K562 (cell line): ENCODE measurements at regions not wholly inside any gene's neighbourhood (a gene's known extent, or its start where the extent isn't known, plus 50 kb on each side); places are given as distances from the start of the nearest gene placed in this dataset.

Experiments
- ATAC-seq: fragments of 200-7000 bp; cut with Tn5 transposase; 3 replicates; pipeline ENCODE4 v1.9.1; 2020; ENCODE audit warnings: moderate library complexity
- BruUV-seq: library from RNA; stranded (reverse); fragments of 400-500 nt; replicated peaks from 2 replicates; lab custom pipeline; 2021; lab: Mats Ljungman, UMichigan
- CTCF ChIA-PET: fragments of 300-600 bp; formaldehyde crosslinking; extraction: SDS; loops from one replicate; lab custom pipeline; 2021; ENCODE audit warnings: low intra/inter-chr PET ratio; lab: Yijun Ruan, JAX
- POLR2A ChIA-PET: fragments of 300-600, 350-650 bp; sonication (Branson Sonifier 250); formaldehyde crosslinking; extraction: SDS; loops from one replicate; lab custom pipeline; 2021; ENCODE audit warnings: antibody characterized with exemption, inconsistent platforms; lab: Yijun Ruan, JAX
- DNase-seq, 4 experiments: peaks; one replicate each; pipeline versions ENCODE4 v3.0.0 to v3.0.0-alpha.2; 2011 to 2018; ENCODE audit warnings: low spot score in 3 of 4, mixed read lengths in 3 of 4; ENCODE audit errors: extremely low read depth in 1 of 4
- FAIRE-seq: peaks from 2 replicates; lab custom pipeline; 2011; peaks lifted over from hg19 to GRCh38; lab: Jason Lieb, UNC
- H2AFZ ChIP-seq: 2 replicates; pipeline ENCODE4 v1.6.0; 2011; ENCODE audit warnings: low read depth, low read length, control low read depth, inconsistent platforms
- H3K27ac ChIP-seq: fragments of 200-600 bp; 3 replicates; pipeline ENCODE4 v1.8.0; 2011; ENCODE audit warnings: low read depth, mild to moderate bottlenecking, control low read depth, inconsistent platforms, low read length, moderate library complexity, mixed read lengths; ENCODE audit errors: extremely low read depth
- H3K27me3 ChIP-seq, 2 experiments: fragments of 300-600 bp in 1 of 2; 2 replicates in 1 of 2; 3 replicates in 1 of 2; pipeline versions ENCODE4 v1.6.0 to v1.8.0; 2011; ENCODE audit warnings: inconsistent platforms in 2 of 2, low read length in 2 of 2, mild to moderate bottlenecking in 1 of 2, mixed read lengths in 1 of 2, moderate library complexity in 1 of 2; ENCODE audit not compliant: control insufficient read depth in 2 of 2, insufficient read depth in 2 of 2
- H3K36me3 ChIP-seq: fragments of 300-600 bp; 3 replicates; pipeline ENCODE4 v1.8.0; 2011; ENCODE audit warnings: mild to moderate bottlenecking, low read length, inconsistent platforms; ENCODE audit not compliant: control insufficient read depth, insufficient read depth
- H3K4me1 ChIP-seq, 2 experiments: fragments of 200-600 bp in 1 of 2; replicated peaks in 1 of 2; 2 replicates in 1 of 2; 3 replicates in 1 of 2; pipeline versions ENCODE4 v1.5.1 to v1.8.0; 2011; ENCODE audit warnings: inconsistent platforms in 2 of 2, low read length in 2 of 2, mild to moderate bottlenecking in 1 of 2, mixed read lengths in 1 of 2, moderate library complexity in 1 of 2; ENCODE audit not compliant: control insufficient read depth in 2 of 2, insufficient read depth in 2 of 2
- H3K4me2 ChIP-seq: 2 replicates; pipeline ENCODE4 v1.6.1; 2011; ENCODE audit warnings: low read length, control low read depth, inconsistent platforms, mixed read lengths; ENCODE audit not compliant: insufficient read depth
- H3K4me3 ChIP-seq: fragments of 200-600 bp; sonication (generic), shearing (Covaris generic); 2 replicates; pipeline ENCODE4 v1.5.1; 2016; ENCODE audit warnings: control low read depth, inconsistent platforms
- H3K79me2 ChIP-seq: fragments of 200-600 bp; 3 replicates; pipeline ENCODE4 v1.8.0; 2011; ENCODE audit warnings: low read length, inconsistent platforms; ENCODE audit not compliant: control insufficient read depth, insufficient read depth
- H3K9ac ChIP-seq, 2 experiments: 2 replicates each; pipeline versions ENCODE4 v1.6.0 to v1.6.1; 2011; ENCODE audit warnings: low read depth in 2 of 2, low read length in 2 of 2, control low read depth in 1 of 2, inconsistent platforms in 1 of 2, mild to moderate bottlenecking in 1 of 2, mixed read lengths in 1 of 2; ENCODE audit not compliant: insufficient read depth in 1 of 2
- H3K9me1 ChIP-seq: one replicate; pipeline ENCODE4 v1.6.0; 2011; ENCODE audit warnings: inconsistent platforms, mild to moderate bottlenecking, low read length, moderate library complexity; ENCODE audit not compliant: control insufficient read depth, insufficient read depth
- H3K9me3 ChIP-seq: replicated peaks from 2 replicates; pipeline ENCODE4 v1.5.1; 2011; ENCODE audit warnings: low read depth, low read length, inconsistent platforms; ENCODE audit not compliant: control insufficient read depth, insufficient read depth
- H4K20me1 ChIP-seq: replicated peaks from 2 replicates; pipeline ENCODE4 v1.6.1; 2011; ENCODE audit warnings: low read length, inconsistent platforms, mixed read lengths; ENCODE audit not compliant: control insufficient read depth, insufficient read depth
- ARNT ChIP-seq, 2 experiments: fragments of 450-650 bp; IDR thresholded peaks; 2 replicates each; pipeline ENCODE4 v1.6.1; 2016; ENCODE audit warnings: mild to moderate bottlenecking in 1 of 2
- DMBX1 ChIP-seq: fragments of 250-450 bp; sonication (Bioruptor Pico); IDR thresholded peaks from 2 replicates; pipeline ENCODE4 v1.8.0; 2022; ENCODE audit warnings: inconsistent platforms, mild to moderate bottlenecking, moderate library complexity, borderline replicate concordance
- GABPB1 ChIP-seq: sonication (generic); formaldehyde crosslinking; IDR thresholded peaks from 2 replicates; pipeline ENCODE4 v1.8.0; 2022; ENCODE audit warnings: mild to moderate bottlenecking, missing genetic modification reagents
- NR2C1 ChIP-seq, 2 experiments: fragments of 450-650 bp; IDR thresholded peaks; 2 replicates each; pipeline ENCODE4 v1.6.1; 2017; ENCODE audit warnings: mild to moderate bottlenecking in 2 of 2, antibody characterized with exemption in 1 of 2, inconsistent platforms in 1 of 2, missing compliant biosample characterization in 1 of 2, missing genetic modification characterization in 1 of 2
- NUFIP1 ChIP-seq: fragments of 450-650 bp; IDR thresholded peaks from 2 replicates; pipeline ENCODE4 v1.6.1; 2018; ENCODE audit not compliant: partially characterized antibody
- PHF20 ChIP-seq: fragments of 450-650 bp; IDR thresholded peaks from 2 replicates; pipeline ENCODE4 v1.6.1; 2018; ENCODE audit not compliant: partially characterized antibody
- ZNF175 ChIP-seq: fragments of 200-800 bp; sonication (Bioruptor generic); IDR thresholded peaks from 2 replicates; pipeline ENCODE4 v1.6.1; 2016; ENCODE audit warnings: low read depth, mild to moderate bottlenecking, missing genetic modification characterization, missing compliant biosample characterization
- ZNF311 ChIP-seq: fragments of 250-450 bp; sonication (Bioruptor Pico); IDR thresholded peaks from 2 replicates; pipeline ENCODE4 v1.4.0; 2020; ENCODE audit warnings: mild to moderate bottlenecking, moderate library complexity
- WGBS: fragments of 100-300 bp; shearing (Covaris generic); methylation state at CpG from one replicate; pipeline ENCODE4 v1.1.6; 2016; ENCODE audit warnings: low coverage, mixed read lengths; ENCODE audit not compliant: insufficient coverage; ENCODE audit errors: missing lambda C conversion rate; 5-methylcytosine and 5-hydroxymethylcytosine counted together
- in situ Hi-C: fragments of 300-500 bp; cut with MboI; formaldehyde crosslinking; loops from 4 replicates; pipeline ENCODE4 v1.15.0; 2018; ENCODE audit warnings: inconsistent platforms, mixed read lengths
- intact Hi-C: fragments of 100-400 bp; cut with micrococcal nuclease; formaldehyde crosslinking; loops from 2 replicates; pipeline ENCODE4 v1.14.2; 2022
- TF ChIP-seq, protein P1 (sequence below): fragments of 250-450 bp; sonication (Bioruptor Pico); IDR thresholded peaks from 2 replicates; pipeline ENCODE4 v1.4.0; 2020; ENCODE audit warnings: mild to moderate bottlenecking, moderate library complexity, borderline replicate concordance
- TF ChIP-seq, protein P2 (sequence below): fragments of 450-650 bp; IDR thresholded peaks from 2 replicates; pipeline ENCODE4 v1.6.1; 2017; ENCODE audit warnings: antibody characterized with exemption, mild to moderate bottlenecking
- TF ChIP-seq, protein P3 (sequence below), 2 experiments: fragments of 450-650 bp in 1 of 2; sonication (generic) in 1 of 2; formaldehyde crosslinking in 1 of 2; IDR thresholded peaks in 1 of 2; conservative IDR thresholded peaks in 1 of 2; 2 replicates each; pipeline versions ENCODE4 v1.6.1 to v1.8.1; 2016 to 2023; ENCODE audit warnings: mild to moderate bottlenecking in 2 of 2, moderate library complexity in 2 of 2, inconsistent platforms in 1 of 2, missing genetic modification reagents in 1 of 2

DNA sequence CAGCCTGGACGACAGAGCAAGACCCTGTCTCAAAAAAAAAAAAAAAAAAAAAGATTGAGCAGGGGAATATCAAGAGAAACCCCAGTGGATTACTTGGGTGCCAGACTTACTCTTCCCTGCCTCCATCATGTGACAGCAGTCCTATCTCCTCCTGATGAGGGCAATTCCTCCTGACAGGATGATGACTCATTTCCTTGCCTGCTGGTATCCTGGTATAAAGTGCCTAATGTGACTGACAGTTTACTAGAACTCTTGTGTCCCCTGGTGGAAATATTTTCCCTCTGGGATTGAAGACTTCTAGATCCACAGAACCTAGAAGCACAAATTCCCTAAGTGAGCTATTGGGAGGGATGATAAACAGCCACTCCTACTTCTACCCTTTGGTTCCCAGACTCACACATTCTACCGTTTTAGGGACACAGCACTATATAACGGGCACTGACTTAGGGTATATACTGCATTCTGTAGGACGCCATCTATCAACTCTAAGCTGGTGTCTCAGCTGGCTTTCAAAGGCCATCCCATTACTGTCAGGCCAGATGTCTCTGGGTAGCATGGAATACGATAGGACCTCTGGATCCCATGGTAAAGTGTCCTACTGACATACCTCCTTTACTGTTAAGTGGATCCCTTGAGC, 114.6 kb upstream of the MED13 start (continued):
- TF ChIP-seq NUFIP1 = no peak
- TF ChIP-seq ARNT (IDR thresholded peaks at IDR 0.05) = 0 out of 4 replicates have a peak, but pooled peaks of 1 of the 2 experiments have one; percentile 45
- TF ChIP-seq GABPB1 (CRISPR knock-in tag) = no peak

DNA sequence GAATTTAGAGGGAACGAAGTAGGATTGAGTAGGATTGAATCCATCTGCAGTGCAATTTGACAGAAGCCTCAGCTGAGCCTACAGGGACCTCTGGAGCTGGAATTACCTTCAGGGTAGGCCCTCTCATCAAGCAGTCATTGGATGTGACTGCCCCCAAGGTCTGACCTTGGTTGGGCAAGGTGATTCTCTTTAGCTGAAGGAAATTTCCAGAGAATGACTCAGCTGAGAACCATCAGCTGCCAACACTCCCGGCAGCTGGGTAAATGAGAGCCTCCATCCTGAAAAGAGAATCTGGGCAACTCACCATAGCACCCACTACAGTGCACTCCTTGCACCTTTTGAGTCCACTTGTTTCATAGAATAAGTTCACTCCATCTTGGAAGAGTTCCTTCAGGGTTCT, 113.5 kb upstream of the MED13 start:
- 77% methylated on average over 2 of the region's 2 CpGs for WGBS
- H3K4me2 ChIP-seq = no peak overlapping the region
- H2AFZ ChIP-seq = 0 out of 2 replicates have a peak overlapping the region, but pooled peaks have one; percentile 5
- H3K4me1 ChIP-seq = peaks cover 0 to 23% of the 10 kb centered on the region in 2 experiments; a peak in 3 of 5 replicates
- H3K27me3 ChIP-seq = no peaks in the 10 kb centered on the region
- H3K27ac ChIP-seq = peak overlapping the region; percentile 47; the same call in 2 of the 3 replicates
- H3K4me3 ChIP-seq = no peak overlapping the region
- in situ Hi-C loops (no loop called here), intact Hi-C loops (no loop called here)
- POLR2A ChIA-PET = no interaction called here
- H3K9me1 ChIP-seq = no peaks in the 10 kb centered on the region
- DNase-seq = no peak
- H3K36me3 ChIP-seq = no peaks in the 10 kb centered on the region
- CTCF ChIA-PET = no interaction called here
- H3K9ac ChIP-seq = no peak overlapping the region
- no peak for ATAC-seq
- no peaks in the 10 kb centered on the region; the same call in 1 of the 2 replicates for H3K9me3 ChIP-seq
- no TSS peak for BruUV-seq
- no peaks in the 10 kb centered on the region for H4K20me1 ChIP-seq
- FAIRE-seq = no peak
- H3K79me2 ChIP-seq = no peaks in the 10 kb centered on the region
- TF ChIP-seq ZNF175 (CRISPR knock-in tag) = peak; percentile 46; the same call in 1 of the 2 replicates
- peak; percentile 36; the same call in 1 of the 2 replicates for TF ChIP-seq DMBX1 (CRISPR knock-in tag)
- TF ChIP-seq, protein P1, sequence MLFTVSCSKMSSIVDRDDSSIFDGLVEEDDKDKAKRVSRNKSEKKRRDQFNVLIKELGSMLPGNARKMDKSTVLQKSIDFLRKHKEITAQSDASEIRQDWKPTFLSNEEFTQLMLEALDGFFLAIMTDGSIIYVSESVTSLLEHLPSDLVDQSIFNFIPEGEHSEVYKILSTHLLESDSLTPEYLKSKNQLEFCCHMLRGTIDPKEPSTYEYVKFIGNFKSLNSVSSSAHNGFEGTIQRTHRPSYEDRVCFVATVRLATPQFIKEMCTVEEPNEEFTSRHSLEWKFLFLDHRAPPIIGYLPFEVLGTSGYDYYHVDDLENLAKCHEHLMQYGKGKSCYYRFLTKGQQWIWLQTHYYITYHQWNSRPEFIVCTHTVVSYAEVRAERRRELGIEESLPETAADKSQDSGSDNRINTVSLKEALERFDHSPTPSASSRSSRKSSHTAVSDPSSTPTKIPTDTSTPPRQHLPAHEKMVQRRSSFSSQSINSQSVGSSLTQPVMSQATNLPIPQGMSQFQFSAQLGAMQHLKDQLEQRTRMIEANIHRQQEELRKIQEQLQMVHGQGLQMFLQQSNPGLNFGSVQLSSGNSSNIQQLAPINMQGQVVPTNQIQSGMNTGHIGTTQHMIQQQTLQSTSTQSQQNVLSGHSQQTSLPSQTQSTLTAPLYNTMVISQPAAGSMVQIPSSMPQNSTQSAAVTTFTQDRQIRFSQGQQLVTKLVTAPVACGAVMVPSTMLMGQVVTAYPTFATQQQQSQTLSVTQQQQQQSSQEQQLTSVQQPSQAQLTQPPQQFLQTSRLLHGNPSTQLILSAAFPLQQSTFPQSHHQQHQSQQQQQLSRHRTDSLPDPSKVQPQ (CRISPR knock-in tag) = no peak
- TF ChIP-seq, protein P2, sequence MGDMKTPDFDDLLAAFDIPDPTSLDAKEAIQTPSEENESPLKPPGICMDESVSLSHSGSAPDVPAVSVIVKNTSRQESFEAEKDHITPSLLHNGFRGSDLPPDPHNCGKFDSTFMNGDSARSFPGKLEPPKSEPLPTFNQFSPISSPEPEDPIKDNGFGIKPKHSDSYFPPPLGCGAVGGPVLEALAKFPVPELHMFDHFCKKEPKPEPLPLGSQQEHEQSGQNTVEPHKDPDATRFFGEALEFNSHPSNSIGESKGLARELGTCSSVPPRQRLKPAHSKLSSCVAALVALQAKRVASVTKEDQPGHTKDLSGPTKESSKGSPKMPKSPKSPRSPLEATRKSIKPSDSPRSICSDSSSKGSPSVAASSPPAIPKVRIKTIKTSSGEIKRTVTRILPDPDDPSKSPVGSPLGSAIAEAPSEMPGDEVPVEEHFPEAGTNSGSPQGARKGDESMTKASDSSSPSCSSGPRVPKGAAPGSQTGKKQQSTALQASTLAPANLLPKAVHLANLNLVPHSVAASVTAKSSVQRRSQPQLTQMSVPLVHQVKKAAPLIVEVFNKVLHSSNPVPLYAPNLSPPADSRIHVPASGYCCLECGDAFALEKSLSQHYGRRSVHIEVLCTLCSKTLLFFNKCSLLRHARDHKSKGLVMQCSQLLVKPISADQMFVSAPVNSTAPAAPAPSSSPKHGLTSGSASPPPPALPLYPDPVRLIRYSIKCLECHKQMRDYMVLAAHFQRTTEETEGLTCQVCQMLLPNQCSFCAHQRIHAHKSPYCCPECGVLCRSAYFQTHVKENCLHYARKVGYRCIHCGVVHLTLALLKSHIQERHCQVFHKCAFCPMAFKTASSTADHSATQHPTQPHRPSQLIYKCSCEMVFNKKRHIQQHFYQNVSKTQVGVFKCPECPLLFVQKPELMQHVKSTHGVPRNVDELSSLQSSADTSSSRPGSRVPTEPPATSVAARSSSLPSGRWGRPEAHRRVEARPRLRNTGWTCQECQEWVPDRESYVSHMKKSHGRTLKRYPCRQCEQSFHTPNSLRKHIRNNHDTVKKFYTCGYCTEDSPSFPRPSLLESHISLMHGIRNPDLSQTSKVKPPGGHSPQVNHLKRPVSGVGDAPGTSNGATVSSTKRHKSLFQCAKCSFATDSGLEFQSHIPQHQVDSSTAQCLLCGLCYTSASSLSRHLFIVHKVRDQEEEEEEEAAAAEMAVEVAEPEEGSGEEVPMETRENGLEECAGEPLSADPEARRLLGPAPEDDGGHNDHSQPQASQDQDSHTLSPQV = peak; percentile 31; the same call in 1 of the 2 replicates
- TF ChIP-seq ZNF311 = 0 out of 2 replicates have a peak, but pooled peaks have one; percentile 61
- TF ChIP-seq, protein P3, sequence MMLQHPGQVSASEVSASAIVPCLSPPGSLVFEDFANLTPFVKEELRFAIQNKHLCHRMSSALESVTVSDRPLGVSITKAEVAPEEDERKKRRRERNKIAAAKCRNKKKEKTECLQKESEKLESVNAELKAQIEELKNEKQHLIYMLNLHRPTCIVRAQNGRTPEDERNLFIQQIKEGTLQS (IDR thresholded peaks at IDR 0.05) = 0 out of 2 replicates have a peak, but pooled peaks have one; percentile 6
- TF ChIP-seq, protein P3 (CRISPR knock-in tag; conservative IDR thresholded peaks at IDR 0.05) = no peak
- no peak for TF ChIP-seq NR2C1 (IDR thresholded peaks at IDR 0.05)
- TF ChIP-seq NR2C1 (tag; IDR thresholded peaks at IDR 0.05) = peak; percentile 14; the same call in 1 of the 2 replicates
- TF ChIP-seq PHF20 = no peak
